IMR-90 (cell line): ENCODE measurements at regions not wholly inside any gene's neighbourhood (a gene's known extent, or its start where the extent isn't known, plus 50 kb on each side); places are given as distances from the start of the nearest gene placed in this dataset.

Experiments
- ATAC-seq: fragments of 200-7000 bp; cut with Tn5 transposase; 2 replicates; pipeline ENCODE4 v1.9.1; 2020; ENCODE audit warnings: low read depth, mild to moderate bottlenecking, moderate library complexity
- BruUV-seq: library from RNA; stranded (reverse); fragments of 400-500 nt; replicated peaks from 2 replicates; lab custom pipeline; 2021; lab: Mats Ljungman, UMichigan
- CTCF ChIA-PET: fragments of 300-600 bp; formaldehyde crosslinking; extraction: SDS; loops from one replicate; lab custom pipeline; 2021; ENCODE audit warnings: antibody characterized with exemption; lab: Yijun Ruan, JAX
- POLR2A ChIA-PET: fragments of 300-600 bp; sonication (Branson Sonifier 250); formaldehyde crosslinking; loops from one replicate; lab custom pipeline; 2022; ENCODE audit warnings: antibody characterized with exemption; ENCODE audit not compliant: unreplicated experiment; lab: Charles Lee
- DNase-seq: peaks from one replicate; pipeline ENCODE4 v3.0.0; 2013
- H2AFZ ChIP-seq: replicated peaks from 2 replicates; pipeline ENCODE3; 2013; ENCODE audit warnings: low read length, mild to moderate bottlenecking; ENCODE audit not compliant: poor library complexity
- H2AK5ac ChIP-seq: 2 replicates; pipeline ENCODE4 v1.6.1; 2013; ENCODE audit warnings: low read depth, low read length, inconsistent platforms
- H2AK9ac ChIP-seq: replicated peaks from 2 replicates; pipeline ENCODE3; 2013; ENCODE audit warnings: mild to moderate bottlenecking, low read depth, low read length, moderate library complexity; ENCODE audit not compliant: poor library complexity
- H2BK120ac ChIP-seq: 2 replicates; pipeline ENCODE4 v1.6.1; 2013; ENCODE audit warnings: low read depth, low read length, inconsistent platforms
- H2BK15ac ChIP-seq: 3 replicates; pipeline ENCODE4 v1.6.1; 2013; ENCODE audit warnings: low read depth, low read length, inconsistent platforms
- H2BK20ac ChIP-seq: 2 replicates; pipeline ENCODE4 v1.6.1; 2013; ENCODE audit warnings: low read depth, mild to moderate bottlenecking, inconsistent platforms, low read length, moderate library complexity
- H2BK5ac ChIP-seq: 2 replicates; pipeline ENCODE4 v1.6.1; 2013; ENCODE audit warnings: mild to moderate bottlenecking, low read depth, low read length, inconsistent platforms; ENCODE audit not compliant: poor library complexity, severe bottlenecking
- H3K14ac ChIP-seq: replicated peaks from 2 replicates; pipeline ENCODE4 v1.6.1; 2013; ENCODE audit warnings: low read depth, low read length, inconsistent platforms
- H3K18ac ChIP-seq: 2 replicates; pipeline ENCODE4 v1.6.1; 2013; ENCODE audit warnings: low read depth, low read length, control low read depth
- H3K23ac ChIP-seq: 2 replicates; pipeline ENCODE4 v1.6.1; 2013; ENCODE audit warnings: low read depth, low read length, inconsistent platforms
- H3K27ac ChIP-seq: 2 replicates; pipeline ENCODE4 v1.5.1; 2013; ENCODE audit warnings: mild to moderate bottlenecking, control low read depth, low read length; ENCODE audit not compliant: insufficient read depth
- H3K27me3 ChIP-seq: 2 replicates; pipeline ENCODE4 v1.6.1; 2013; ENCODE audit warnings: low read length; ENCODE audit not compliant: control insufficient read depth, insufficient read depth
- H3K36me3 ChIP-seq: 2 replicates; pipeline ENCODE4 v1.6.1; 2013; ENCODE audit warnings: low read length, mixed read lengths; ENCODE audit not compliant: control insufficient read depth, insufficient read depth
- H3K4ac ChIP-seq: 2 replicates; pipeline ENCODE4 v1.6.1; 2013; ENCODE audit warnings: low read depth, low read length, inconsistent platforms
- H3K4me1 ChIP-seq: 2 replicates; pipeline ENCODE4 v1.6.1; 2013; ENCODE audit warnings: low read length, mixed read lengths; ENCODE audit not compliant: control insufficient read depth, insufficient read depth
- H3K4me2 ChIP-seq: 2 replicates; pipeline ENCODE4 v1.6.1; 2013; ENCODE audit warnings: low read depth, mild to moderate bottlenecking, control low read depth, low read length, moderate library complexity
- H3K4me3 ChIP-seq: 2 replicates; pipeline ENCODE4 v1.5.1; 2013; ENCODE audit warnings: low read depth, mild to moderate bottlenecking, control low read depth, low read length, moderate library complexity; ENCODE audit not compliant: insufficient read depth
- H3K56ac ChIP-seq: 2 replicates; pipeline ENCODE4 v1.6.1; 2013; ENCODE audit warnings: low read length, inconsistent platforms; ENCODE audit not compliant: insufficient read depth; ENCODE audit errors: extremely low read depth
- H3K79me1 ChIP-seq, 2 experiments: 2 replicates each; pipeline ENCODE4 v1.6.1; 2013; ENCODE audit warnings: low read length in 2 of 2, inconsistent platforms in 1 of 2, low read depth in 1 of 2
- H3K9ac ChIP-seq: 2 replicates; pipeline ENCODE4 v1.6.1; 2013; ENCODE audit warnings: low read depth, low read length, control low read depth
- H3K9me1 ChIP-seq: 2 replicates; pipeline ENCODE4 v1.6.1; 2013; ENCODE audit warnings: low read length, inconsistent platforms; ENCODE audit not compliant: insufficient read depth
- H3K9me3 ChIP-seq: 2 replicates; pipeline ENCODE4 v1.6.1; 2013; ENCODE audit warnings: low read length; ENCODE audit not compliant: control insufficient read depth, insufficient read depth
- H4K20me1 ChIP-seq: 2 replicates; pipeline ENCODE4 v1.6.1; 2013; ENCODE audit warnings: low read length, inconsistent platforms; ENCODE audit not compliant: insufficient read depth
- H4K5ac ChIP-seq: 2 replicates; pipeline ENCODE4 v1.6.1; 2013; ENCODE audit warnings: mild to moderate bottlenecking, low read depth, low read length, control low read depth
- H4K8ac ChIP-seq, 2 experiments: 2 replicates each; pipeline ENCODE4 v1.6.1; 2013; ENCODE audit warnings: low read depth in 2 of 2, low read length in 2 of 2, control low read depth in 1 of 2, inconsistent platforms in 1 of 2
- H4K91ac ChIP-seq: 2 replicates; pipeline ENCODE4 v1.6.1; 2013; ENCODE audit warnings: low read depth, low read length, inconsistent platforms; ENCODE audit not compliant: insufficient read depth
- BHLHE40 ChIP-seq: fragments of 150-350 bp; IDR thresholded peaks from 2 replicates; pipeline ENCODE4 v1.6.1; 2016; ENCODE audit warnings: mild to moderate bottlenecking, low read depth, low read length
- CHD1 ChIP-seq: IDR thresholded peaks from 2 replicates; pipeline ENCODE4 v1.6.1; 2012; ENCODE audit warnings: low read depth, low read length, improper control_type of control experiment
- FOS ChIP-seq: fragments of 150-350 bp; IDR thresholded peaks from 2 replicates; pipeline ENCODE4 v1.6.1; 2016; ENCODE audit warnings: low read depth, low read length
- NFE2L2 ChIP-seq: fragments of 150-350 bp; IDR thresholded peaks from 2 replicates; pipeline ENCODE4 v1.6.1; 2016; ENCODE audit warnings: low read depth, mild to moderate bottlenecking, low read length
- RCOR1 ChIP-seq: IDR thresholded peaks from 2 replicates; pipeline ENCODE4 v1.6.1; 2012; ENCODE audit warnings: mild to moderate bottlenecking, low read length, improper control_type of control experiment; ENCODE audit not compliant: insufficient replicate concordance
- RFX5 ChIP-seq: IDR thresholded peaks from 2 replicates; pipeline ENCODE4 v1.8.0; 2012; ENCODE audit warnings: low read depth, mild to moderate bottlenecking, low read length, moderate library complexity
- SMC3 ChIP-seq: fragments of 150-350 bp; IDR thresholded peaks from 2 replicates; pipeline ENCODE4 v1.6.1; 2016; ENCODE audit warnings: low read depth, mild to moderate bottlenecking, antibody characterized with exemption, low read length, moderate library complexity
- WGBS, 2 experiments: methylation state at CpG; one replicate each; pipeline versions ENCODE4 v1.1.5 to v1.1.7; 2013; ENCODE audit warnings: missing lambda C conversion rate in 2 of 2; ENCODE audit not compliant: insufficient read length in 1 of 2; ENCODE audit errors: extremely low coverage in 2 of 2; 5-methylcytosine and 5-hydroxymethylcytosine counted together
- dilution Hi-C: fragments of 300-500 bp; cut with HindIII; formaldehyde crosslinking; loops from one replicate; pipeline ENCODE4 v1.14.3; 2018; ENCODE audit warnings: low sequenced_read_pairs; ENCODE audit not compliant: unreplicated experiment
- in situ Hi-C: fragments of 300-500 bp; cut with MboI; formaldehyde crosslinking; loops from 3 replicates; pipeline ENCODE4 v1.14.3; 2019; ENCODE audit warnings: low sequenced_read_pairs, inconsistent platforms, mixed read lengths
- intact Hi-C: fragments of 100-400 bp; cut with micrococcal nuclease; formaldehyde crosslinking; loops from 2 replicates; pipeline ENCODE4 v1.10.0; 2022
- TF ChIP-seq, protein P1 (sequence below): fragments of 150-350 bp; IDR thresholded peaks from 2 replicates; pipeline ENCODE4 v1.6.1; 2017; ENCODE audit warnings: mild to moderate bottlenecking, antibody characterized with exemption, low read length, low read depth
- TF ChIP-seq, protein P2 (sequence below): conservative IDR thresholded peaks from 2 replicates; pipeline ENCODE4 v1.5.1; 2012; ENCODE audit warnings: mild to moderate bottlenecking, low read depth, low read length, improper control_type of control experiment

DNA sequence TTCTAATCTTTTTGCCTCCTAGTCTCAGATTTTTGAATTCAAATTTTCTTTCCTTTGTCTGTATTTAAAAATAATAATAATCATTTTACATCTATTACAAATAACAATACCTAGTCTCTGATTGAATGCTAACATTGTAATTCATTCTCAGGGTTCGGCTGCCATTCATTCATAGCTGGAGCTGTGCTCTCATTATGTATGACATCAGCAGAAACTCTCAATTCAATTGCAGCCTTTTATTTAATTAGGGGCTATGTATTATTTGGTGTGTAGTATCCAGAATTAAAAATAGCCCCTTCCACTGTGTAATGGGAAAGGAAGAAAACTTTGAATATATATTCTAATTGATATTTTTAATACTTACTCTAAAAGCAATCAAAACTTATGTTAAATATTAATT, 270.4 kb upstream of the MDFIC2 start:
- Histone ChIP-seq H3K36me3 (no peaks in the 10 kb centered on the region), H2AFZ (no peak overlapping the region), H2BK5ac (no peak overlapping the region), H3K4me3 (no peak overlapping the region), H3K4ac (no peak overlapping the region), H3K9me3 (no peaks in the 10 kb centered on the region), H3K14ac (no peak overlapping the region), H3K9ac (no peak overlapping the region), H2BK20ac (no peak overlapping the region), H4K5ac (no peak overlapping the region), H3K56ac (no peak overlapping the region), H4K8ac (no peak overlapping the region), H4K91ac (no peak overlapping the region), H2BK120ac (no peak overlapping the region), H3K9me1 (no peaks in the 10 kb centered on the region), H3K4me1 (no peaks in the 10 kb centered on the region), H3K27ac (no peak overlapping the region), H4K20me1 (no peaks in the 10 kb centered on the region), H2AK9ac (no peak overlapping the region), H2AK5ac (no peak overlapping the region), H3K27me3 (peaks cover 9% of the 10 kb centered on the region), H2BK15ac (no peak overlapping the region), H3K4me2 (no peak overlapping the region), H3K23ac (no peak overlapping the region), H3K18ac (no peak overlapping the region), H3K79me1 (no peaks in the 10 kb centered on the region)
- DNase-seq (no peak), ATAC-seq (no peak)
- intact Hi-C loops: no loop called here
- WGBS, 2 experiments: no CpG with 5 or more reads among the region's 1 CpG
- TF ChIP-seq CHD1 (no peak), NFE2L2 (no peak), RCOR1 (no peak), RFX5 (no peak), FOS (no peak), SMC3 (no peak), BHLHE40 (no peak)
- TF ChIP-seq, protein P1, sequence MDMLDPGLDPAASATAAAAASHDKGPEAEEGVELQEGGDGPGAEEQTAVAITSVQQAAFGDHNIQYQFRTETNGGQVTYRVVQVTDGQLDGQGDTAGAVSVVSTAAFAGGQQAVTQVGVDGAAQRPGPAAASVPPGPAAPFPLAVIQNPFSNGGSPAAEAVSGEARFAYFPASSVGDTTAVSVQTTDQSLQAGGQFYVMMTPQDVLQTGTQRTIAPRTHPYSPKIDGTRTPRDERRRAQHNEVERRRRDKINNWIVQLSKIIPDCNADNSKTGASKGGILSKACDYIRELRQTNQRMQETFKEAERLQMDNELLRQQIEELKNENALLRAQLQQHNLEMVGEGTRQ: no peak
- TF ChIP-seq, protein P2, sequence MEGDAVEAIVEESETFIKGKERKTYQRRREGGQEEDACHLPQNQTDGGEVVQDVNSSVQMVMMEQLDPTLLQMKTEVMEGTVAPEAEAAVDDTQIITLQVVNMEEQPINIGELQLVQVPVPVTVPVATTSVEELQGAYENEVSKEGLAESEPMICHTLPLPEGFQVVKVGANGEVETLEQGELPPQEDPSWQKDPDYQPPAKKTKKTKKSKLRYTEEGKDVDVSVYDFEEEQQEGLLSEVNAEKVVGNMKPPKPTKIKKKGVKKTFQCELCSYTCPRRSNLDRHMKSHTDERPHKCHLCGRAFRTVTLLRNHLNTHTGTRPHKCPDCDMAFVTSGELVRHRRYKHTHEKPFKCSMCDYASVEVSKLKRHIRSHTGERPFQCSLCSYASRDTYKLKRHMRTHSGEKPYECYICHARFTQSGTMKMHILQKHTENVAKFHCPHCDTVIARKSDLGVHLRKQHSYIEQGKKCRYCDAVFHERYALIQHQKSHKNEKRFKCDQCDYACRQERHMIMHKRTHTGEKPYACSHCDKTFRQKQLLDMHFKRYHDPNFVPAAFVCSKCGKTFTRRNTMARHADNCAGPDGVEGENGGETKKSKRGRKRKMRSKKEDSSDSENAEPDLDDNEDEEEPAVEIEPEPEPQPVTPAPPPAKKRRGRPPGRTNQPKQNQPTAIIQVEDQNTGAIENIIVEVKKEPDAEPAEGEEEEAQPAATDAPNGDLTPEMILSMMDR: no peak
- no TSS peak for BruUV-seq
- in situ Hi-C loops: no loop called here
- POLR2A ChIA-PET: no interaction called here
- CTCF ChIA-PET: no interaction called here
- dilution Hi-C loops: no loop called here
